BLaER1 treated with 17β-estradiol and CSF1 and Interleukin-3, amounts not matched to agents 10 nM and 100 nM (cell line): ENCODE measurements at regions not wholly inside any gene's neighbourhood (a gene's known extent, or its start where the extent isn't known, plus 50 kb on each side); places are given as distances from the start of the nearest gene placed in this dataset.
A peak's percentile ranks its signal among the peaks of the same experiment; 100 is the strongest.

Source experiments
- H3K27ac ChIP-seq, 11 experiments: shearing (Covaris generic); formaldehyde crosslinking; 2 replicates each; pipeline ENCODE4 v1.8.1; 2022
- H3K27me3 ChIP-seq, 11 experiments: shearing (Covaris generic); formaldehyde crosslinking; 2 replicates each; pipeline ENCODE4 v1.8.1; 2022
- H3K36me3 ChIP-seq, 11 experiments: shearing (Covaris generic); formaldehyde crosslinking; 2 replicates each; pipeline ENCODE4 v1.8.1; 2022
- H3K4me1 ChIP-seq, 10 experiments: shearing (Covaris generic); formaldehyde crosslinking; 2 replicates each; pipeline ENCODE4 v1.8.1; 2022
- H3K4me2 ChIP-seq, 11 experiments: shearing (Covaris generic); formaldehyde crosslinking; 2 replicates each; pipeline ENCODE4 v1.8.1; 2022
- H3K4me3 ChIP-seq, 10 experiments: shearing (Covaris generic); formaldehyde crosslinking; 2 replicates each; pipeline ENCODE4 v1.8.1; 2022
- H3K9ac ChIP-seq, 11 experiments: shearing (Covaris generic); formaldehyde crosslinking; 2 replicates each; pipeline ENCODE4 v1.8.1; 2022
- H3K9me3 ChIP-seq, 11 experiments: shearing (Covaris generic); formaldehyde crosslinking; replicated peaks in 1 of 11; 2 replicates each; pipeline ENCODE4 v1.8.1; 2022
- H4K20me1 ChIP-seq, 11 experiments: shearing (Covaris generic); formaldehyde crosslinking; 2 replicates each; pipeline ENCODE4 v1.8.1; 2022
- Cebpa-rat ChIP-seq, 11 experiments: shearing (Covaris generic); IDR thresholded peaks; 2 replicates each; pipeline ENCODE4 v1.8.1; 2022

DNA sequence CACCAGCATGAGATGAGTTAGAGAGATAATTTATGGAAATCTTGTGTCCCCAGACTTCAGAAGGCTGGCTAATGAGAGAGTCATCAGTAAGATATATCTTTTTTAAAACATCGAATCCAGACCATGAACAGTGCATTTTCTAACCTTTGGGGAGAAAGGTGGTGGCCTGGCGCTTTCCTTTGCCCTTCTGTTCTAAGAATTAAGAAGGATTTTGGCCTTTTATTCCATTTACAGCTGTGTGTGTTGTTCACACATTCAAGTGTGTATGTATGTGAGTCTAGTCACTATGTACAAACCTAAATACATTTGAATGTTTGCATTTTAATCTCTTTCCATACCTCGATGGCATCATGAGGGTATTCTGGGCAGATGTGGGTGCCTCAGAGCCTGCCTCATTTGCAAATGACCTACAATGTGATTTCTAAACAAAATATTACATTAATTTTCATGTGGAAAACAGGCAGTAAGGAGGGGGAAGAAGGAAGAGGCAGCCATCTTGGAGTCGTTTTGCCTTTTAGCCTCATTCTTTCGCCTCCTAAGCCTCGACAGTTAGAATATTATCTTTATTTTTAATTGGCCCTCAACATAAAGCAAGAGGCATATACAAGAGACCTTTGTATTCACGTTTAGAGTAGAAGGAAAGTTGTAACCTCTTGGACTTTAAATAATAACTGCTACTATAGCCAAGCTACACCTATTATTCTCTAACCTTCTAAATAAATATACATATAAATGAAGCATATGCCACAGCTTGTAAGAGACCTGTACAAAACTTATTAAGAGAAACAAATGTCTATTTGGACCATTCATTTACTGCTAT, 125.3 kb upstream of the TMEM161B start:
- Histone ChIP-seq H3K4me3 (no peak overlapping the region), H3K36me3 (no peaks in the 10 kb centered on the region), H3K9ac (no peak overlapping the region), H3K27me3 (no peaks in the 10 kb centered on the region), H3K27ac (no peak overlapping the region), H4K20me1 (no peaks in the 10 kb centered on the region), H3K4me1 (peaks cover 0 to under 1% (median 0%) of the 10 kb centered on the region in 10 experiments; a peak in 1 of 20 replicates), H3K9me3 (no peaks in the 10 kb centered on the region), H3K4me2 (no peak overlapping the region)
- TF ChIP-seq Cebpa-rat (IDR thresholded peaks at IDR 0.05) = no peak

GRCh38 chr5:88393042-88393441, 124.4 kb upstream of the TMEM161B start:
- Histone ChIP-seq H4K20me1 (no peaks in the 10 kb centered on the region), H3K9ac (no peak overlapping the region), H3K27ac (no peak overlapping the region), H3K36me3 (no peaks in the 10 kb centered on the region), H3K4me2 (no peak overlapping the region), H3K9me3 (no peaks in the 10 kb centered on the region), H3K4me3 (no peak overlapping the region), H3K27me3 (no peaks in the 10 kb centered on the region), H3K4me1 (peaks cover 0 to 5% (median 0%) of the 10 kb centered on the region in 10 experiments; a peak in 2 of 20 replicates)
- no peak for TF ChIP-seq Cebpa-rat (IDR thresholded peaks at IDR 0.05)

GRCh38 chr5:88391991-88392390, 123.3 kb upstream of the TMEM161B start:
- H3K4me2 ChIP-seq = no peak overlapping the region
- no peaks in the 10 kb centered on the region for H3K36me3 ChIP-seq
- H3K27me3 ChIP-seq = no peaks in the 10 kb centered on the region
- no peaks in the 10 kb centered on the region for H4K20me1 ChIP-seq
- no peaks in the 10 kb centered on the region for H3K9me3 ChIP-seq
- H3K27ac ChIP-seq = no peak overlapping the region
- no peak overlapping the region for H3K4me3 ChIP-seq
- no peak for TF ChIP-seq Cebpa-rat (IDR thresholded peaks at IDR 0.05)
- peaks cover 0 to 5% (median 0%) of the 10 kb centered on the region in 10 experiments; a peak in 2 of 20 replicates for H3K4me1 ChIP-seq
- H3K9ac ChIP-seq = no peak overlapping the region

- no peaks in the 10 kb centered on the region for H4K20me1 ChIP-seq
- no peaks in the 10 kb centered on the region for H3K36me3 ChIP-seq
- no peak overlapping the region for H3K4me2 ChIP-seq
- no peak for TF ChIP-seq Cebpa-rat (IDR thresholded peaks at IDR 0.05)
- H3K9me3 ChIP-seq = no peaks in the 10 kb centered on the region
- H3K9ac ChIP-seq = no peak overlapping the region
- H3K4me3 ChIP-seq = no peak overlapping the region
- no peaks in the 10 kb centered on the region for H3K27me3 ChIP-seq
- H3K27ac ChIP-seq = no peak overlapping the region
- H3K4me1 ChIP-seq = peaks cover 0 to 5% (median 0%) of the 10 kb centered on the region in 10 experiments; a peak in 2 of 20 replicates
Measured at GRCh38 chr5:88391116-88391515, 122.5 kb upstream of the TMEM161B start.

DNA sequence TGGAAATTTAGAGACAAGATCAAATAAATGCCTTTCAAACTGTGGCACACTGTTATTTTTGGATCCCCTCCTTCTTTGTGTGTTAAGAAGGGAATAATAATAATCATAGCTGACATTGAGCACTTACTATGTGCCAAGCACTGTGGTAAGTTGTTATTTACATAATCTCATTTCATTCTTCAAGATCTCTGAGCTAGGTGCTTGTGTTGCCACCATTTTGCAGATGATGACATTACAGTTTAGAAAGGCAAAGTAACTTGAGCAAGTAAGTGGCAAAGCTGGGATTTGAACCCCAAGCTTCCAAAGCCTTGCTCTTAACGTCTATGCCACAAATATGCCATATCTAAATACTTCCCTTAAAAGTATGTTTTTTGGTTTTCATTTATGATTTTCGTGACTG, 121.8 kb upstream of the TMEM161B start:
- Histone ChIP-seq H3K4me3 (no peak overlapping the region), H3K9ac (no peak overlapping the region), H3K4me2 (no peak overlapping the region), H3K4me1 (peaks cover 0 to 5% (median 0%) of the 10 kb centered on the region in 10 experiments; a peak in 2 of 20 replicates), H3K27me3 (no peaks in the 10 kb centered on the region), H3K36me3 (no peaks in the 10 kb centered on the region), H3K9me3 (no peaks in the 10 kb centered on the region), H3K27ac (no peak overlapping the region), H4K20me1 (no peaks in the 10 kb centered on the region)
- no peak for TF ChIP-seq Cebpa-rat (IDR thresholded peaks at IDR 0.05)

GRCh38 chr5:88390096-88390441, 121.4 kb upstream of the TMEM161B start:
- TF ChIP-seq Cebpa-rat (IDR thresholded peaks at IDR 0.05) = no peak
- Histone ChIP-seq H3K36me3 (no peaks in the 10 kb centered on the region), H3K27ac (no peak overlapping the region), H3K9me3 (no peaks in the 10 kb centered on the region), H3K9ac (no peak overlapping the region), H3K4me1 (peaks cover 0 to 5% (median 0%) of the 10 kb centered on the region in 10 experiments; a peak in 2 of 20 replicates), H3K27me3 (no peaks in the 10 kb centered on the region), H3K4me2 (no peak overlapping the region), H4K20me1 (no peaks in the 10 kb centered on the region), H3K4me3 (no peak overlapping the region)

GRCh38 chr5:88389338-88390095, 120.9 kb upstream of the TMEM161B start:
- H3K4me2 ChIP-seq = no peak overlapping the region
- H3K9me3 ChIP-seq = no peaks in the 10 kb centered on the region
- no peaks in the 10 kb centered on the region for H4K20me1 ChIP-seq
- peaks cover 0 to 5% (median 0%) of the 10 kb centered on the region in 10 experiments; a peak in 2 of 20 replicates for H3K4me1 ChIP-seq
- H3K36me3 ChIP-seq = no peaks in the 10 kb centered on the region
- TF ChIP-seq Cebpa-rat (IDR thresholded peaks at IDR 0.05) = no peak
- no peak overlapping the region for H3K4me3 ChIP-seq
- no peak overlapping the region for H3K27ac ChIP-seq
- H3K9ac ChIP-seq = no peak overlapping the region
- H3K27me3 ChIP-seq = no peaks in the 10 kb centered on the region

DNA sequence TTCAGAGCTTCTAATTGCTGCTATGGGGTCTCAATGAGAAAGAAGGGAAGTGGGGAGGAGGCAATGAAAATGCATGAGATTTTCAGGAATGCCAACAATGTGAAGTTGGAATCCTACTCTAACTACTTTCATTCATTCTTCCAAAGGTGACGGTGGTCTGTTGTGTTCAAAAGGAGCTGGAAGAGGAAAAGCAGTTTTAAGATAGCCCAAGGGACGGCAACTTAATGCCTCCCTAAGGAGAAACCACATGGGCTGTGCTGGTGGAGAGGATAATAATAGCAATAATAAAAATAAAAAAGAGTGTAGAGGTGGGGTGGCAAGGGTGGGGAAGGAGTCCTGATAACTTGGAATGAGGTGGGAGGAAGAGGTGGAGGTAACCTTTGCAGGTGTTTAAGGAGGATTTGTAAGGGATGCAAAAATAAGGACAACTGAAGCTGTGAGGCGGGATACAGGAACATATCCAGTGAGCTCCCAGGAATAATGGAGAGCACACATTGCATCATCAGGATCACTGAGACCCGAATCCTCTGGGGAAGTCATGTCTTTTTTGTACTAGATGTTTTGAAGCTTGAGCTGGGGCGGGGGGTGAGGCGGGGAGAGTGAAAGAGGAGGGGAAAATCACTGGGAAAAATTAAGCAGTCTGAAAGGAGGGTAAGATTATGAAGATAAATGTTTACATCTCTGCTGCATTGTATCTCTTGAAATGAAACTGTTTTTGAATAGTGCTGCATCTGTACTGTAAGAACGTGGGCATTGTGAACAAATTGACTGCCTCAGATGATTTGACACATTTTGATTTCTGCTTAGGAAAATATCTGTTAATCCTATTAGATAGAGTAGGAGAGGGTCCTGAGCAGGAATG, 120.1 kb upstream of the TMEM161B start:
- Histone ChIP-seq H3K9ac (no peak overlapping the region), H3K36me3 (no peaks in the 10 kb centered on the region), H3K4me3 (no peak overlapping the region), H3K27ac (no peak overlapping the region), H3K27me3 (no peaks in the 10 kb centered on the region), H3K9me3 (no peaks in the 10 kb centered on the region), H3K4me1 (peaks cover 0 to 5% (median 0%) of the 10 kb centered on the region in 10 experiments; a peak in 2 of 20 replicates), H3K4me2 (peak overlapping the region in 2 of 11 experiments; percentile 4 to 10; a peak in 1 of 22 replicates), H4K20me1 (no peaks in the 10 kb centered on the region)
- TF ChIP-seq Cebpa-rat (IDR thresholded peaks at IDR 0.05) = no peak

DNA sequence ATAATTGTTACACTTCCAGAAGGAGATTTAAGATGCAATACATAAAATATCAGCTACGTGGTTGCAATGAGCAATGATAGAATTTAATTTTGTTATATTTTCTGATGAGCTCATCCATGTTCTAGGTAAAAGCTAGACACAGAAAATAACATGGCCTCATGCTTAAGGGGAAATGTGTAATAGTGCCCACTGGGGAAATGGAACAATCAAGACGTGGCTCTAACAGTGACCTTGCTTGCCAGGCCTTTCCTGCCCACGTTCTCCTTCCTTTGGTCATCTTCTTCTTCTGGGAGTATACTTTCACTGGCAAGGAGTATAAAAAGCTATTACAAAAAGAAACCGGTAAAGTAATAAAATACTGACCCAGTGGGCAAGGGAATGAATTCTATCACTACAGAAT, 116.2 kb upstream of the TMEM161B start:
- Histone ChIP-seq H3K4me3 (no peak overlapping the region), H3K27ac (no peak overlapping the region), H3K4me2 (no peak overlapping the region), H3K9ac (no peak overlapping the region), H3K9me3 (peaks cover 0 to 11% (median 0%) of the 10 kb centered on the region in 11 experiments; a peak in 1 of 22 replicates), H4K20me1 (no peaks in the 10 kb centered on the region), H3K4me1 (peaks cover 0 to 5% (median 0%) of the 10 kb centered on the region in 10 experiments; a peak in 2 of 20 replicates), H3K27me3 (no peaks in the 10 kb centered on the region), H3K36me3 (no peaks in the 10 kb centered on the region)
- TF ChIP-seq Cebpa-rat (IDR thresholded peaks at IDR 0.05) = no peak
